Epithelial cell of esophagus (primary cell): ENCODE measurements at regions not wholly inside any gene's neighbourhood (a gene's known extent, or its start where the extent isn't known, plus 50 kb on each side); places are given as distances from the start of the nearest gene placed in this dataset.
A peak's percentile ranks its signal among the peaks of the same experiment; 100 is the strongest.
"Not testable (repeated sequence)": the region's sequence is repeated elsewhere in the genome, so short reads cannot be mapped to it uniquely, and the experiment has no call there.

Experiments
- DNase-seq: peaks from one replicate; pipeline ENCODE4 v3.0.0; 2010; ENCODE audit warnings: low read depth
- H3K4me3 ChIP-seq: 2 replicates; pipeline ENCODE4 v1.5.1; 2011; ENCODE audit warnings: mild to moderate bottlenecking, low read length, control low read depth
- TF ChIP-seq, protein P1 (sequence below): IDR thresholded peaks from 2 replicates; pipeline ENCODE4 v1.5.1; 2011; ENCODE audit warnings: low read depth, mild to moderate bottlenecking, low read length, control low read depth, inconsistent platforms; ENCODE audit not compliant: insufficient read depth; ENCODE audit errors: missing control alignments

DNA sequence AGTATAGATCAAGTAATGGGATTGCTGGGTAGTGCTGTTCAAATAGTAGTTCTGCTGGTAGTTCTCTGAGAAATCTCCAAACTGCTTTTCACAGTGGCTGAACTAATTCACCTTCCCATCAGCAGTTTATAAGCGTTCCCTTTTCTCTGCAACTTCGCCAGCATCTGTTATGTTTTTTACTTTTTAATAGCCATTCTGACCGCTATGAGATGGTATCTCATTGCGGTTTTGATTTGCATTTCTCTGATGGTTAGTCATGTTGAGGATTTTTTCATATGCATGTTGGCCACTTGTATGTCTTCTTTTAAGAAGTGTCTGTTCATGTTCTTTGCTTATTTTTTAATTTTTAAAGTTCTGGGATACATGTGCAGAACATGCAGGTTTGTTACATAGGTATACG, 279.2 kb upstream of the NREP start:
- DNase-seq = no peak
- TF ChIP-seq, protein P1, sequence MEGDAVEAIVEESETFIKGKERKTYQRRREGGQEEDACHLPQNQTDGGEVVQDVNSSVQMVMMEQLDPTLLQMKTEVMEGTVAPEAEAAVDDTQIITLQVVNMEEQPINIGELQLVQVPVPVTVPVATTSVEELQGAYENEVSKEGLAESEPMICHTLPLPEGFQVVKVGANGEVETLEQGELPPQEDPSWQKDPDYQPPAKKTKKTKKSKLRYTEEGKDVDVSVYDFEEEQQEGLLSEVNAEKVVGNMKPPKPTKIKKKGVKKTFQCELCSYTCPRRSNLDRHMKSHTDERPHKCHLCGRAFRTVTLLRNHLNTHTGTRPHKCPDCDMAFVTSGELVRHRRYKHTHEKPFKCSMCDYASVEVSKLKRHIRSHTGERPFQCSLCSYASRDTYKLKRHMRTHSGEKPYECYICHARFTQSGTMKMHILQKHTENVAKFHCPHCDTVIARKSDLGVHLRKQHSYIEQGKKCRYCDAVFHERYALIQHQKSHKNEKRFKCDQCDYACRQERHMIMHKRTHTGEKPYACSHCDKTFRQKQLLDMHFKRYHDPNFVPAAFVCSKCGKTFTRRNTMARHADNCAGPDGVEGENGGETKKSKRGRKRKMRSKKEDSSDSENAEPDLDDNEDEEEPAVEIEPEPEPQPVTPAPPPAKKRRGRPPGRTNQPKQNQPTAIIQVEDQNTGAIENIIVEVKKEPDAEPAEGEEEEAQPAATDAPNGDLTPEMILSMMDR = no peak
- H3K4me3 ChIP-seq = no peak overlapping the region

DNA sequence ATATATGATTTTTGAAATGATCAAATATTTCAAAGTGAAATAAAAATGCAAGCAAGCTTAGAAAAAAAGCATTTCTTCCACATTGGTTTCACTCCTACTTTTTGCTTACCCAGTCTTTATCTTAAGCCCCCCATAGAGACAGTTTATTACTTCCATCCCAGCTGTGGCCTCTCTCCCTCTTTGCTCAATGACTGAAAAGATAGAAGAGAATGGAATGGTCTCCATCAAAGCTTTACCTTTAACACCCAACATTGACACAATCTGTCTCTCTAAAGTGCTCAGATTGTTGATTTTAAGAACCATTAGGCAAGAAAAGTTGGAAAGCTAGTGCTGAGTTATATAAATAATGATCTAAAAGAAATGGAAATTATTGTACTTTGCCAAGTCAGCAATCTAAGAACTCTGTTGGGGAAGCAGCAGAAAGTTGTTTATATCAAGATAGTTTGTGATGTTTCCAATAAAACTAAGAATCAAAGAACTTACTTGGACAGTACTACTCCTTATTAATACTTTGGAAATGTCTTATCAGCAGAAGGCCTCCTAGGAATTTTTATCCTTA, 277.5 kb upstream of the NREP start:
- TF ChIP-seq, protein P1 = no peak
- no peak overlapping the region for H3K4me3 ChIP-seq
- DNase-seq = no peak

DNA sequence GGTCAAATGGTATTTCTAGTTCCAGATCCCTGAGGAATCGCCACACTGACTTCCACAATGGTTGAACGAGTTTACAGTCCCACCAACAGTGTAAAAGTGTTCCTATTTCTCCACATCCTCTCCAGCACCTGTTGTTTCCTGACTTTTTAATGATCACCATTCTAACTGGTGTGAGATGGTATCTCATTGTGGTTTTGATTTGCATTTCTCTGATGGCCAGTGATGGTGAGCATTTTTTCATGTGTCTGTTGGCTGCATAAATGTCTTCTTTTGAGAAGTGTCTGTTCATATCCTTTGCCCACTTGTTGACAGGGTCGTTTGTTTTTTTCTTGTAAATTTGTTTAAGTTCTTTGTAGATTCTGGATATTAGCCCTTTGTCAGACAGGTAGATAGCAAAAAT, 269.9 kb upstream of the NREP start:
- DNase-seq, H3K4me3 ChIP-seq: not testable (repeated sequence)

DNA sequence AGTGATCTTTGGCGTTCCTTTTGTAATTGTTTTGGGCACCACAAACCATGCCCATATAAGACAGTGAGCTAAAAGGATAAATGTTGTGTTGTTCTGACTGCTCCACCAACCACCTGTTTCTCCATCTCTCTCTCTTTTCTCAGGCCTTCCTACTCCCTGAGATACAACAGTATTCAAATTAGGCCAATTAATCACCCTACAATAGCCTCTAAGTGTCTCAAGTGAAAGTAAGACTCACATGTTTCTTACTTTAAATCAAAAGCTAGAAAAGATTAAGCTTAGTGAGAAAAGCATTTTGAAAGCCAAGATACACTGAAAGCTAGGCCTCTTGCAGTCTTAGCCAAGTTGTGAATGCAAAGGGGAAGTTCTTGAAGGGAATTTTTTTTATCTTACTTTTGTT, 268.8 kb upstream of the NREP start:
- DNase-seq = no peak
- TF ChIP-seq, protein P1 = no peak

DNA sequence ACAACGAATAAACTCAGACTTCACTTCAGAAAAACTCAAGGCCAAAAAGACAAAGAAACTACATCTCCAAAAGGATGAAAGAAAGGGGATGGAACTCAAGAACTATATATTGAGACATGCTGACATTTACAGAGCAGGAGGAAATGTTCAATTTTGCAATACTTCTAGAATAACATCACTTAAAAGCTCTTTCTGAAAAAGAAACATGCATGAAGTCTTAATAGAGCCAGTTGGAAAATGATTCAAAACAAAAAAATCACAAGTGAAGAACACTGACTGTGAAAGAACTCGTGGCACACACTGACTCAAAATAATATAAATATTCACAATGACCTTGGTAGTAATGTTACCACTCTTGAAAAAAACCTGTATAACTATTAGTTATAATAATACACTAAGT, 267.8 kb upstream of the NREP start:
- DNase-seq = no peak
- H3K4me3 ChIP-seq = no peak overlapping the region
- TF ChIP-seq, protein P1 = no peak

More for the DNA sequence above, 268.8 kb upstream of the NREP start:
- no peak overlapping the region for H3K4me3 ChIP-seq

DNA sequence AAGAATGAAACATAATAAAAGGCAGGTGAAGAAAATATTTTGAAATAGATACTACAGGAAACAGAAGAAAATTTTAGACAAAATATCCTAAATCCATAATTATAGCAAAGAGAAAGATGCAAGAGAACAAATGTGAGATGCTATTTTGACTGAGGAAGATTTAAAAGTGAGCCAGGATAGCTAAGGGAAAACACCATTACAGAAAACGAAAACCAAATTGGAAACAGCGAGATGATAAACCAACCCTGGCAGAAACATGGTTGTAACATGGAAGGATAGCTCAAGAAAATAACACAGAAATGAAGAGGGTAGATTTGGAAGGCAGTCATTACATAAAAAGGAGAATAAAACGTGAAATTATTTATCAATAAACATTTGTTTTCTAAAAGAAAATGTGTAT, 267.2 kb upstream of the NREP start:
- DNase-seq = no peak
- TF ChIP-seq, protein P1 = no peak
- H3K4me3 ChIP-seq = no peak overlapping the region

DNA sequence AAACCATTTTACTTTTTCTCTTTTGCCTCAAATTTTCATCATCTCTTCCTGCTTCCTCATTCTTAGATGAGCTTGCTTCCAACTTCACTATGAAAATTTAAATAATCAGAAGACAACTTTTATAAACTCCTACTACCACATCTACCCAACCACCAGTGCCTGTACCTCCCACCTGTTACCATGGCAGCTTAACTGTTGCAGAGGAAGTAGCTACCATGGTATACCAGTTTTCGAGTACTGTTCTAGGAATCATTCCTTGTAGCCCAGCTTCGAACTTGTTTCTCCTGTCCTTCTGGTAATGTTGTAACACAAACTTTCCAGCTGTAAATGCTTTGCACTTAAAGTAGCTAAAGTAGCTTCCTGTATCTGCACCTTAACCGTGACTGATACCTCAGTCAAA, 266.8 kb upstream of the NREP start:
- peak; percentile 48 for DNase-seq
- TF ChIP-seq, protein P1 = no peak
- no peak overlapping the region for H3K4me3 ChIP-seq

DNA sequence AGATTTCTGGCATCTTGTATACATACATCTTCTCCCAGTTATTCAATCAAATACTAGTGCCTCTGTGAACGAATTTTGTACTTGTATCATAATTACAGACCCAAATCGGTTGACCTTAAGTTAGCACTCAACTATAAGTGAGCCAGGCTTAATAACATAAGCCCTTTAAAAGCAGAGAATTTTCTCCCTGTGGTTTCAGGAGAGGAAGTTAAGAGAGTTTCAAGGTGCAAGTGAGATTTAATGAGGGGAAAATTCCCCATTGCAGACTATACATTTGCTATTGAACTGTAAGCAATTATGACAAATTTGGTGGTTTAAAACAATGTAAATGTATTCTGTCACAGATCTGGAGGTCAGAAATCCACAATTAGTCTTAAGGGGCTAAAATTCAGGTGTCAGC, 261.9 kb upstream of the NREP start:
- DNase-seq = no peak
- TF ChIP-seq, protein P1 = no peak

More for the DNA sequence above, 261.9 kb upstream of the NREP start:
- no peak overlapping the region for H3K4me3 ChIP-seq
